T-helper 1 cell treated with Interleukin-12 subunit alpha and Interleukin-12 subunit beta and Interleukin-4 antibody, amounts not matched to agents 30 μg/mL and 1 μg/mL, for 36 hours (primary cell): ENCODE measurements at regions not wholly inside any gene's neighbourhood (a gene's known extent, or its start where the extent isn't known, plus 50 kb on each side); places are given as distances from the start of the nearest gene placed in this dataset.
"Not testable (repeated sequence)": the region's sequence is repeated elsewhere in the genome, so short reads cannot be mapped to it uniquely, and the experiment has no call there.

ENCODE experiments used
- H3K27ac Mint-ChIP-seq: one replicate; pipeline ENCODE4 v1.8.0; 2021; ENCODE audit warnings: mild to moderate bottlenecking, mixed read lengths
- H3K27me3 Mint-ChIP-seq: one replicate; pipeline ENCODE4 v1.8.0; 2021; ENCODE audit warnings: low read depth, mixed read lengths
- H3K36me3 Mint-ChIP-seq: one replicate; pipeline ENCODE4 v1.8.0; 2021; ENCODE audit warnings: low read depth, mixed read lengths
- H3K4me1 Mint-ChIP-seq: one replicate; pipeline ENCODE4 v1.8.0; 2021; ENCODE audit warnings: low read depth, mixed read lengths
- H3K4me3 Mint-ChIP-seq: one replicate; pipeline ENCODE4 v1.8.0; 2021; ENCODE audit warnings: mild to moderate bottlenecking, moderate library complexity, mixed read lengths
- H3K9me3 Mint-ChIP-seq: one replicate; pipeline ENCODE4 v1.8.0; 2021; ENCODE audit warnings: mixed read lengths

GRCh38 chr2:187644981-187645380, 90.7 kb upstream of the TFPI start:
- no peak overlapping the region for H3K4me3 Mint-ChIP-seq
- no peaks in the 10 kb centered on the region for H3K36me3 Mint-ChIP-seq

GRCh38 chr2:187646556-187646955, 92.3 kb upstream of the TFPI start:
- H3K4me1 Mint-ChIP-seq, result no peaks in the 10 kb centered on the region
- H3K9me3 Mint-ChIP-seq, result no peaks in the 10 kb centered on the region
- H3K27ac Mint-ChIP-seq, result no peak overlapping the region
- H3K4me3 Mint-ChIP-seq, result no peak overlapping the region
- H3K27me3 Mint-ChIP-seq, result no peaks in the 10 kb centered on the region
- no peaks in the 10 kb centered on the region for H3K36me3 Mint-ChIP-seq

More at GRCh38 chr2:187644981-187645380, 90.7 kb upstream of the TFPI start:
- no peak overlapping the region for H3K27ac Mint-ChIP-seq
- no peaks in the 10 kb centered on the region for H3K27me3 Mint-ChIP-seq
- no peaks in the 10 kb centered on the region for H3K4me1 Mint-ChIP-seq
- no peaks in the 10 kb centered on the region for H3K9me3 Mint-ChIP-seq

GRCh38 chr2:187654535-187654934, 100.3 kb upstream of the TFPI start:
- Mint-ChIP-seq H3K9me3 (no peaks in the 10 kb centered on the region), H3K4me1 (no peaks in the 10 kb centered on the region), H3K27me3 (no peaks in the 10 kb centered on the region), H3K27ac (no peak overlapping the region), H3K36me3 (no peaks in the 10 kb centered on the region), H3K4me3 (no peak overlapping the region)

GRCh38 chr2:187655001-187655400, 100.8 kb upstream of the TFPI start:
- no peaks in the 10 kb centered on the region for H3K27me3 Mint-ChIP-seq
- H3K9me3 Mint-ChIP-seq, result no peaks in the 10 kb centered on the region
- no peaks in the 10 kb centered on the region for H3K4me1 Mint-ChIP-seq
- no peaks in the 10 kb centered on the region for H3K36me3 Mint-ChIP-seq
- H3K27ac Mint-ChIP-seq, result no peak overlapping the region
- no peak overlapping the region for H3K4me3 Mint-ChIP-seq

- Mint-ChIP-seq H3K27ac (no peak overlapping the region), H3K4me3 (no peak overlapping the region), H3K27me3 (no peaks in the 10 kb centered on the region), H3K36me3 (no peaks in the 10 kb centered on the region), H3K9me3 (no peaks in the 10 kb centered on the region), H3K4me1 (no peaks in the 10 kb centered on the region)
Measured at GRCh38 chr2:187656123-187656522, 101.9 kb upstream of the TFPI start.

- Mint-ChIP-seq H3K36me3 (no peaks in the 10 kb centered on the region), H3K9me3 (no peaks in the 10 kb centered on the region), H3K4me3 (no peak overlapping the region), H3K27ac (no peak overlapping the region), H3K4me1 (no peaks in the 10 kb centered on the region), H3K27me3 (no peaks in the 10 kb centered on the region)
Measured at GRCh38 chr2:187658952-187659525, 104.8 kb upstream of the TFPI start.

GRCh38 chr2:187676050-187676449, 121.8 kb upstream of the TFPI start:
- not testable (repeated sequence) for H3K27ac Mint-ChIP-seq, H3K4me3 Mint-ChIP-seq, H3K4me1 Mint-ChIP-seq, H3K36me3 Mint-ChIP-seq, H3K9me3 Mint-ChIP-seq, H3K27me3 Mint-ChIP-seq

- Mint-ChIP-seq H3K4me3 (no peak overlapping the region), H3K9me3 (no peaks in the 10 kb centered on the region), H3K36me3 (no peaks in the 10 kb centered on the region), H3K27me3 (no peaks in the 10 kb centered on the region), H3K27ac (no peak overlapping the region), H3K4me1 (no peaks in the 10 kb centered on the region)
Measured at GRCh38 chr2:187679454-187679853, 125.2 kb upstream of the TFPI start.

GRCh38 chr2:187684174-187684573, 129.9 kb upstream of the TFPI start:
- H3K27me3 Mint-ChIP-seq, result no peaks in the 10 kb centered on the region
- no peaks in the 10 kb centered on the region for H3K9me3 Mint-ChIP-seq
- H3K27ac Mint-ChIP-seq, result no peak overlapping the region
- H3K4me1 Mint-ChIP-seq, result no peaks in the 10 kb centered on the region
- no peak overlapping the region for H3K4me3 Mint-ChIP-seq
- no peaks in the 10 kb centered on the region for H3K36me3 Mint-ChIP-seq

GRCh38 chr2:187686416-187687024, 132.3 kb upstream of the TFPI start:
- Mint-ChIP-seq H3K27me3 (no peaks in the 10 kb centered on the region), H3K27ac (no peak overlapping the region), H3K36me3 (no peaks in the 10 kb centered on the region), H3K4me1 (no peaks in the 10 kb centered on the region), H3K9me3 (no peaks in the 10 kb centered on the region), H3K4me3 (no peak overlapping the region)

GRCh38 chr2:187687585-187687984, 133.3 kb upstream of the TFPI start:
- Mint-ChIP-seq H3K36me3 (no peaks in the 10 kb centered on the region), H3K27me3 (no peaks in the 10 kb centered on the region), H3K9me3 (no peaks in the 10 kb centered on the region), H3K27ac (no peak overlapping the region), H3K4me1 (no peaks in the 10 kb centered on the region), H3K4me3 (no peak overlapping the region)

- Mint-ChIP-seq H3K4me1 (no peaks in the 10 kb centered on the region), H3K4me3 (no peak overlapping the region), H3K27me3 (no peaks in the 10 kb centered on the region), H3K36me3 (no peaks in the 10 kb centered on the region), H3K27ac (no peak overlapping the region), H3K9me3 (no peaks in the 10 kb centered on the region)
Measured at GRCh38 chr2:187689372-187689771, 135.1 kb upstream of the TFPI start.

- Mint-ChIP-seq H3K27me3 (no peaks in the 10 kb centered on the region), H3K27ac (no peak overlapping the region), H3K9me3 (no peaks in the 10 kb centered on the region), H3K4me1 (no peaks in the 10 kb centered on the region), H3K36me3 (no peaks in the 10 kb centered on the region), H3K4me3 (no peak overlapping the region)
Measured at GRCh38 chr2:187693923-187694322, 139.7 kb upstream of the TFPI start.

GRCh38 chr2:187696644-187697043, 142.4 kb upstream of the TFPI start:
- H3K27ac Mint-ChIP-seq, H3K36me3 Mint-ChIP-seq, H3K27me3 Mint-ChIP-seq, H3K4me1 Mint-ChIP-seq, H3K4me3 Mint-ChIP-seq, H3K9me3 Mint-ChIP-seq: not testable (repeated sequence)

GRCh38 chr2:187698374-187699110, 144.3 kb upstream of the TFPI start:
- Mint-ChIP-seq H3K27me3 (no peaks in the 10 kb centered on the region), H3K27ac (no peak overlapping the region), H3K4me3 (no peak overlapping the region), H3K4me1 (no peaks in the 10 kb centered on the region), H3K36me3 (no peaks in the 10 kb centered on the region), H3K9me3 (no peaks in the 10 kb centered on the region)
